ENCODE measurements at regions not wholly inside any gene's neighbourhood (a gene's known extent, or its start where the extent isn't known, plus 50 kb on each side); places are given as distances from the start of the nearest gene placed in this dataset.

DNA sequence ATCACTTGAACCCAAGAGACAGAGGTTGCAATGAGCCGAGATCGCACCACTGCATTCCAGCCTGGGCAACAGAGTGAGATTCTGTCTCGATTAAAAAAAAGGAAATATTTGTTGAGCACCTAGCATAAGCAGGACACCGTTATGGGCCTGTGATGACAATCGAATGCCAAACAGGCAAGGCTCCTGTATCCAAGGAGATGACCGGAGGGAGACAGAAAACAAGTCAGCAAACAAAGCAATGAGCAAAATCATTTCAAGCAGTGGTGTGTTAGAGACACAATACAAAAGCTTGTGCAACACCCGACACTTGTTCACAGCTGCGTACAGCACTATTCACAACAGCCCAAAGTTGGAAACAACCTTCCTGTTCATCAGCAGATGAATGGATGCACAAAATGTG is 87.1 kb upstream of the CPEB4 start:
- no peak for DNase-seq (ENCODE audit: low spot score)

DNA sequence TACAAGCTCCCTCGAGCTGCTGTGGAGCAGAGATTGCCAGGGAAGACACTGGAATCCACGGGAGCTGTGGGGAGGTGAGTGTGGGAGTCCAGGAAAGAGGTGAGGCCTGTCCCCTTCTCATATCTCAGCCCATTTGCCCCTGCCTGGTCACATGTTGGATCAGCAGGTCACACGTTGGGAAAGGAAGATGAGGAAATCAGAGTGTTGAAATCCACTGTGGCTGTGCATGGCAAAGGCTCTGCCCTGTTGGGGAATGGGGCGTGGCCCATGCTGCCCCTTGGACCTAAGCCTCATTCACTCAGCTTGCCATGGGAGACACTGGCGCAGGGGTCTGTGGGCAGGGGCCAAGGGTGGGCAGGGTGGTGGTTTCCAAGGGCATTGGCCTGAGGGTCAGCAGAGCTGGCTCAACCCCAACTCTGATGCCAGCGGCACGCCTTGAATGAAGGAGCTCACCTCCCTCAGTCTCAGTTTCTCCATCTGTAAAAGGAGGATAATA is 85.4 kb upstream of the CPEB4 start:
- DNase-seq (ENCODE audit: low spot score) = no peak

DNA sequence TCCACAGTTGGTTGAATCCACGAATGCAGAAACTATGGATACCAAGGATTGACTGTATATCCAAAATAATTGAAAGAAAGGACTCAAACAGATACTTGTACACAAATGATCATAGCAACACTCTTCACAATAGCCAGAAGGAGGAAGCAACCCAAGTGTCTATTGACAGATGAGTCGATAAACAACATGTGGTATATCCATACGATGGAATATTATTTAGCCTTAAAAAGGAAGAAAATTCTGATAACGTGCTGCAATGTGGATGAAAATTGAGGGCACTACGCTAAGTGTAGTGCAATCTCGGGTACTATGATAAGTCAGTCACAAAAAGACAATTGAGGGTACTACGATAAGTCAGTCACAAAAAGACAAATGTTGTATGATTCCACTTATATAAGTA is 83.6 kb upstream of the CPEB4 start:
- no peak for DNase-seq (ENCODE audit: low spot score)

DNA sequence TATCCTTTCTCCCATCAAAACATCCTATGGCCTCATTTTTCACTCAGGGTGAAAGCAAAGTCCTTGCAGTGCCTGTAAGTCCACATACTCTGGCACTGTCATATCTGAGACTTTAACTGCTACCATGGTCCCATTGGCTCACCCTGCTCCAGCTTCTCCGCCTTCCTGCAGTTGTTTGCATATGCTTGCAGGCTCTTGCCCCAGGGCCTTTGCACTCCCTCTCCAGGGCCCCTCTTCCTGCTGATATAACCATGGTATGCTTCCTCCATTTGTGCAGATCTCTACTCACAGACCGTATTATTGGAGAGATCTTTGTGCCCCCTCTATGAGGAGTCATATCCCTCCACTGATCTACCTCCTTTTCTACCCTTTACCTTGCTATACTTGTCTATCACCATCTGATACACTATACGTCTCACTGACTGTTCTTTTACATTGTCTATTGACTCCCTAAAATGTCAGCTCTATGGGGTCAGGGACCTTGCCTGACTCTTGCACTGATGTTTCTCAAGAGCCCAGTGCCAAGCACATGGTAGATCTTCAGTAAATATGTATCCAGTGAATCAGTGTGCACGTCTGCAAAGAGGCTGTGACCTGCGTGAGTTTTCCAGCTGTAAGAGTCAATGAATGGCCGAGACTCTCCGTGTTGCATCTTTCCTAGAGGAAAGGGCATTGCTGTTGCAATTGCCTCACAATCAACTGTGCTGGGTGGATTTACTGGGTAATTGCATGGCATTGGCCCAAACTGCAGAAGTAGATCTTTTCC is 81.7 kb upstream of the CPEB4 start:
- no peak for DNase-seq (ENCODE audit: low spot score)

DNA sequence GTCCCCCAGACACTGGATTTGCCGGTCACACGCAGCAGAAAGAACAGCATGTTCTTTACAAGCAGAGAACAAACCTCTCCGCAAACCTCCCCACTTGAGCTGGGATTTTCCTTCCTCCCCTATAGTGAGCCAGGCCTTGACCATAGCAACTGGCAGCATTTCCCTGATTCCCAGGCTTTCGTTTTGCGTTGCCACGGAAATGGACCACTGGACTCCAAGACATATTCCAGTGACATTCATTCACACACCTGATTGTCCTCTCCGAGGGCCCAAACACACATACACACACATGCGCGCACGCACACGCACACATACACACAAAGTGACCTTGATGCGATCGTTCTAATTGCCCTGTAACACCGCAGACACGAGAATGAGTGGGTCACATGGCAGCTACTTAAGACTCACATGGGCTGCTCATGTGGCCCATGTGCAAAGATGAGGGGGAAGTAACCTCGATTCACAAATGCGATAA is 80.9 kb upstream of the CPEB4 start:
- DNase-seq (ENCODE audit: low spot score) = no peak

DNA sequence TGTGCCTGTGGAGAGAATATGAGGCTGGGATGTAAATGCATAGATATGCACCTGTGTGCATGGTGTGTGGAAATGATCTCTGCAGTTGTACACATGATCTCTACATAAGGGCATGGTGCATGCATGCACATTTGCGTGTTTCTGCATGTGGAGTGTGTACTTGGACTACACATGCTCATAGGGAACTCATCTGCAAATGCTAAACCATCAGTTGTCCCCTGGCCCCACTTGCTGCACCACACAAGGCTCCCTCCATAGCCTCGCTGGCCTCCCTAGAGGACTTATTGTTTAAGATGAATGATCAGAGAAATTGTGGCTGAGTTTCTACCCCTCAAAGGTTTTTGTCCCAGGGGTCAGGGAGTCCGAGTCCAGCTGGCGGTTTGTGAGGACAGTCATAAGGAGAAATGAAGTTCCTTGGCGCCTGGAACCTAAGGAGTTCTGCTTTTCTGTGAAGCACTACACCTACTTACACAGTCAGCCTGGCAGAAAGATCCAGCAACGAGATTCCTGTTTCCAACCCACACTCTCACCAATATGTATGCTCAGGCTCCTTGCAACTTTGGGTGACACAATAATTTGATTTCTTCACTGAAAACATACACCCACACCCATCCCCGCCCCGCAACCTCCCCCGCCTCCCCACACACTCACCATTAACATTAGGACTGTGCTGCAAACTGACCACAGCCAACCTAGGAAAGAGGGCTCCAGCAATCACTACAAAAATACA is 79.9 kb upstream of the CPEB4 start:
- no peak for DNase-seq (ENCODE audit: low spot score)

DNA sequence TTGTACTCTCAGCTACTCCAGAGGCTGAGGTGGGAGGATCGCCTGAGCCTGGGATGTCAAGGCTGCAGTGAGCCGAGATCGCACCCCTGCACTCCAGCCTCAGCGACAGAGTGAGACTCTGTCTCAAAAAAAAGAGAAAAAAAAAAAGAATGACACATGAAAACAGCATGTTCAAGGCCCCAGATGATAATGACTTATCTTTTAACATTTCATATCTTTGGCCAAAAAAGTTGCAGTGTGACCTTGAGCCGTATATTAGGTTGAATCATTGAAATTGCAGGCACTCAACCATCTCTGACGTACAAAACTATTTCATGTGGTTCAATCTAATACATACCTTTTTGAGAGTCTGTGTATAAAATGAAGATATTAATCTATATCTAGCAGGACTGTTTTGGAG is 79.1 kb upstream of the CPEB4 start:
- DNase-seq (ENCODE audit: low spot score) = no peak

DNA sequence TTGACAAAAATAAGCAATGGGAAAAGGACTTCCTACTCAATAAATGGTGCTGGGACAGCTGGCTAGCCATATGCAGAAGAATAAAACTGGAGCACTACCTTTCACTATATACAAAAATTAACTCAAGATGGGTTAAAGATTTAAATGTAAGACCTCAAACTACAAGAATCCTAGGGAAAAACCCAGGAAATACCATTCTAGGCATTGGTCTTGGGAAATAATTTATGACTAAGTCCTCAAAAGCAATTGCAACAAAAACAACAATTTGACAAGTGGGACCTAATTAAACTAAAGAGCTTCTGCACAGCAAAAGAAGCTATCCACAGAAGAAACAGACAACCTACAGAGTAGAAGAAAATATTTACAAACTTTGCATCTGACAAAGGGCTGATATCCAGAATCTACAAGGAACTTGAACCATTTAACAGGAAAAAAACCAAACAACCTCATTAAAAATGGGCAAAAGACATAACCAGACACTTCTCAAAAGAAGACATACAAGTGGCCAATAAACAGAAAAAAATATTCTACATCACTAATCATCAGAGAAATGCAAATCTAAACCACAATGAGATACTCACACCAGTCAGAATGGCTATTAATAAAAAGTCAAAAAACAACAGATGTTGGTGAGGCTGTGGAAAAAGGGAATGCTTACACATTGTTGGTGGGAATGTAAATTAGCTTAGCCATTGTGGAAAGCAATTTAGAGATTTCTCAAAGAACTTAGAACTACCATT is 75.2 kb upstream of the CPEB4 start:
- DNase-seq (ENCODE audit: low spot score) = peak; percentile 68

DNA sequence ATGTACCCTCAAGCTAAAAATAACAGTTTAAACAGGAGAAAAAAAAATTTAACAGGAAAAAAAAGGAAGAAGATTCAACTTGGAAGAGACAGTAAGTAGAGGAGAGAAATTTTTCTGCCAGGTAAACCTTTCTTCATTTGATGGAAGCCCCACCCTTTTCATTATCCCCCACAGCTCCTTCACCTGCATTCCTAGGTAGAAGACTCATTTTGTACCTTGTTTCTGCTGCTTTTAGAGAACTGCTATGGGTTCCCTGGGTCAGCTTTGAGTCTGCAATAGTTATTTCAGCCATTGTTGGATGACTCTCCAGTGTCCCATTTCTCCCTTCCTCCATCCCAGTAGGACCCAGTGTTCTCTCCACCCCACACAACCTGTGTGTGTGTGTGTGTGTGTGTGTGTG is 74.1 kb upstream of the CPEB4 start:
- no peak for DNase-seq (ENCODE audit: low spot score)

DNA sequence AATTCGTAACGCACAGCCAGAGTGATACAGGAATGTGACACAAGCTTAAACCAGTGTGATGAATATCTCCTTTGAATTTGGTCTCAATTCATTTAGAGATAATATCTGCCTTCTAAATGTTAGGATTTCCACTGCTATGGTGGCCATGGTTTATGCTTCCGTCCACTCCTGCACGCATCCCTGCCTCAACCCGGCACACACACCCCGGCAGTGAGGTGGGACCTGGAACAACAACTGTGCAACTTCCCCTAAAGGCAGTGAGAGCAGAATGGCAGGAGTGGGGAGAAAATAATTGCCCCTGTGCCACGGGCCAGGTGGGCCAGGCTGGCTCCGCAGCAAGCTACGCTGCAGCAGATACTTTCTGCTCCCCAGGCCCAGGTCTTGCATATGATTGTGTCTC is 72.6 kb upstream of the CPEB4 start:
- DNase-seq (ENCODE audit: low spot score) = no peak

DNA sequence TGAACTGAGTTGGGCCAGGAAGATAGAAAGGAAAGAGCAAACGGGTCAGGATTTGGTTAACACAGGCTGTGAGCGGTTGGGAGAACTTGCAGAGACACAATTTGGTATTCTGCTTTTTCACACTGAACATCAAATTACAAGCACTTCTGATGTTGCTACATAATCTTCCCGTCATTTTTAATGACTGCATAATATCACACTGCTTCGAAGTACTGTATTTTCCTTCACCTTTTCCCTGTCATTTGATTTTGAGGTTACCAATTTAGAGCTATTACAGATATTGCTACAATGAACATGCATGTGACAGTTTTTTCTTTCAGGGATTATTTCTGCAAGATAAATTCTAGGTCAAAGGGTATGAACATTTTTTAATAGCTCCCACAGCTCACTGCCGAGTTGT is 71.4 kb upstream of the CPEB4 start:
- no peak for DNase-seq (ENCODE audit: low spot score)

DNA sequence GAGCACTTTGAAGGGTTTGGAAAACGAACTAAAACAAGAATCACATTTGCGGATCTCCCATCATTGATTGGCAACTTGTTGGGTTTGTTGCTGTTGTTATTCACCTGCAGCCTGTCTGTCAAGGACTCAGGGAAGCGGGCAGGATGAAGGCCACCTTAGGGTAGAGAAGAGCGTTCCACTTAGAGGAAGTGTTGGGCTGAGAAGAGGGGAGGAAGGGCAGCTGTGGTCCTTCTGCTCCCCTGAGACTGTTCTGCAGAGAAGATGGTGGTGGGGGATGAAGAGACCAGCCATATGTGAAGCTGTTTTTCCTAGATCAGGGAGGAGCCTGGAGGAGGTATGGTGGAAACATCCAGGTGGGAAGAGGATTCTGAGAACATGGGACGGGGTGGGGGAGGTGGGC is 70.6 kb upstream of the CPEB4 start:
- DNase-seq (ENCODE audit: low spot score) = peak; percentile 53

DNA sequence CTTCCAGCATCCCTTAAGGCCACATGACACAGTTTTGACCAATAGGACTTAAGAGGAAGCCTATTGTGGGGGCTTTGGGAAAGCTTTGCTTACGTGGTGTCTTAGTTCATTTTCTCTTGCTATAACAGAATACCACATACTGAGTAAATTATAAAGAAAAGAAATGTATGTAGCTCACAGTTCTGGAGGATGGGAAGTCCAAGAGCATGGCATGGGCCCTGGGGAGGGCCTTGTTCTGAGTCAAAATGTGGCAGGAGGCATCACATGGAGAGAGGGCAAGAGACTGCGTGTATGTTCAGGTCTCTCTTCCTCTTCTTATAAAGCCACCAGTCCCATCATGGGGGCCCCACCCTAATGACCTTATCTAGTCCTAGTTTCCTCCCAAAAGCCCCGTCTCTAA is 68.6 kb upstream of the CPEB4 start:
- peak; percentile 37 for DNase-seq (ENCODE audit: low spot score)

DNA sequence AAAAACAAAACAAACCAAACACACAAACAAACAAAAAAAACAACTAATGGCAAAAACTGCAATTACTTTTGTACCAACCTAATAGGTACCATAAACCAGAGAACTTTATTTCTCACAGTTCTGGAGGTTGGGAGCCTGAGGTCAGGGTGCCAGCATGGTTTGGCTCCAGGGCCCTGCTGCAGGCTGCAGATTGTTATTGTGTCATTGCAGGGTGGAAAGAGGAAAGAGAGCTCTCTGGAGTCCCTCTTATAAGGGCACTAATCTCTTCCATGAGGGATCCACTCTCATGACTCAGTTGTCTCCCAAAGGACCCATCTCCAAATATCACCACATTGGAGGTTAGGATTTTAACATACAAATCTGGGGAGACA is 64.9 kb upstream of the CPEB4 start:
- DNase-seq (ENCODE audit: low spot score) = peak; percentile 51

DNA sequence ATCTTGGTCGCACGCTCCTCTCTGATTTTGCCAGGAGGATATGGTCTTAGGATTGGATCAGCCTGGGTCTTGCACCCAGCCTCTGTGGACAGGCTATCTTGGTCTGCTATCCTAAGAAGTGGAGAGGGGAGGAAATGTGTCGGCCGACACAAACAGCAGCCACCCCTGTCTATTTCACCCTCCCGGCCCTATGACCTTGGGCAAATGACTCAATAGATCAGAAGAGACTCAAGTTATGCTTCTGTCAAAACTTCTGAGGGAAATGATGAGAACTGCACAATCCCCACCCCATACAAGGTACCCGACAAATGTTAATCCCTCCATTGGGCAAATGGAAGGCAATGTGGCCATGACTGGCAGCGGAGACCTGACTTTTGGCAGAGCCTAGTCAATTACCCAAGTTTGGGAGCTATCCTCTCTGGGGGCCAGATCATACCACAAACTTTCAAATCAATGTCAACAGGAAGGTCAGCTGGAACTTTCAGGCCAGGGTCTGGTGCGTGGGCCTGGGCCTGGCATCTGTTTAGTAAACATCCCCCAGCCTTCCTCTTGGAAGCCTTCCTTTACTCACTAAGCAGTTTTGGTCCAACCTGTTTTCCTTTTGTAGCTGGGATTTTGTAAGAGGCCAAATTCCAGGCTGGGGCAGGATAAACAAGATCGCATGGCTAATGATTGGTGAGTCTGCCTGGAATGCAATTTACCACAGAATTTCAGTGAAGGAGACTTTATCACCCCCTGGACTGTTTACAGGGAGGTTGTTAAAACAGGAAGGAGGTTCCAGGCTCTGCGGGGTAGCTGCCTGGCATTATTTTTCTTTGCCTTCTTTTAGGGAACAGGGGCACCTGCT is 64.2 kb upstream of the CPEB4 start:
- no peak for DNase-seq (ENCODE audit: low spot score)

DNA sequence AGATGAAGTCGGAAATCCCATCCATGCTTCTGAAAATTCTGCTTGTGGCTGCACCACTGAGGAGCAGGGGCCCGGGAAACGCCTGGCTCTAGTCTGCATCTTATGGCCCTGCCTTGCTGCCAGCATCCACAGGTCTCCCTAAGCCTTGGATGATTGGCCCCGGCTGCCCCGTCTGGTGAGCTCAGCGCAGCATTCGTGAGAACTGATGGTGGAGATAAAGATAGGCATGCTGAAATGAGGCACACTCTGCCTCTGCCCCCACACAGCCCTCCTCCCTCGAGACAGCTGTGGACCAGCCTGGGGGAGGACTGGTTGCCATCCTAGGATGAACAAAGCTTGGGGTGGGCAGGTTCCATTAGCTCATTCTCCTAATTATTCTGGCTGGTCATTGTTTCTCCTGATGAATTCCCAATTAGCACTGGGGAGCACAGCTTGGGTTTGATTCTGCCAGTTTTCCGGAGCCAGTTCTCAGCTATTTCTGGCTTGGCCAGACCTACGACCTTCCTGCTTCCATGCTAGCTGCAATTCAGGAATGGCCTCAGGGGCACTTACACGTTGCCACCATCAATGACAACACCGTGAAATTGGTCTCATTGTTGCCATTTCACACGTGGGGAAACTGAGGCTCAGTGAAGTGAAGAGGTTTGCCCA is 62.8 kb upstream of the CPEB4 start:
- DNase-seq (ENCODE audit: low spot score) = no peak

DNA sequence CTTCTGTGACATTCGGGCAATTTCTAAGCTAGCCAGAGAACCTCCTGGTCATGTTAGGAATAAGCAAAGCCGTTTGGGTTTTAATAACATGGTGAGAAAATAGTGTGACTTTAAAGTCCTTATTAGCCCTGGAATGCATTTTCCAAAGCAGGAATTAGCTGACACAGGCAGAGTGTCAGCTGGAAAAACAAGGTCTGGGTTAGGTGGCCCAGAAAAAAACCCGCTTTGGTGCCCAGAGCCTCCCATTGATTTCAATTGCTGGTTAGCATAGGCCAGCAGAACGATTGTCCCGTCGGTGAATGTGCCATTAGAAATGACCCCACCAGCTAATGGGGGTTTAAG is 62.1 kb upstream of the CPEB4 start:
- no peak for DNase-seq (ENCODE audit: low spot score)

DNA sequence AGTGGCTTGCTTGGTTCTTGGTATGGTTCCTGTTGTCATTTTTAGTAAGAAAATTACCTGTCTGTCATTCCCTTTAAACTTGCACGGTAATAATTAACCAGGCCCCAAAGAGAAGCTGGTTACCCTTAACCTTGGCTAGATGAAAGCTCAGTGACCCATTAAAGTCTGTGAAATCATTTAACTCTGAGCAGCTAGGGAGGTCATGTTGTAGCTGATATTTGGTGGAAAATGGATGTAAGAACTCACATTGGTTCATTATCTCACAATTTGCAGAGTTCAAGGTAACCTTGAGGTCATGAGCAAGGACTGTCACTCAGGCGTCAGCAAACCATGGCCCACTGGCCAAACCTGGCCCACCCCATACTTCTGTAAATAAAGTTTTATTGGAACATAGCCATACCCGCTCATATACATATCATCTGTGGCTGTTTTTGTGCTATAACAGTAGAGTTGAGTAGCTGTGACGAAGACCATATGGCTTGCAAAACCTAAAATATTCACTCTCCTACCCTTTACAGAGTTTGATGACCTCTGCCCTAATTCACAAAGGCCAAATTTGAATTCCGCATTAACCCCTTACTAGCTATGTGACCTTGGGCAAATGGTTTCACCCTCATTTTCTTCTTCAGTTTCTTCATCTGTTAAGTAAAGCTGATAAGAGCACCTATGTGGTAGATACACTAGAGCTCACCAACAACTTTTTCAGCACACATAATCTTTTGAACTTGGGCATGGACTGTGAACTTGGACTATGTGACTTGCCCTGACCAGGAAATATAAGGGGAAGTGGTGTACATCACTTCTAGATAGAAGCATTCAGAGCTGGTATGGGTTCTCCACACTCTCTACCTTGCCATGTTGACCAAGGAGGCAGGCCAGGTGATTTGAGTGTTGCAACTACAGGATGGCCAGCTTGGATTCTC is 61.5 kb upstream of the CPEB4 start:
- no peak for DNase-seq (ENCODE audit: low spot score)

DNA sequence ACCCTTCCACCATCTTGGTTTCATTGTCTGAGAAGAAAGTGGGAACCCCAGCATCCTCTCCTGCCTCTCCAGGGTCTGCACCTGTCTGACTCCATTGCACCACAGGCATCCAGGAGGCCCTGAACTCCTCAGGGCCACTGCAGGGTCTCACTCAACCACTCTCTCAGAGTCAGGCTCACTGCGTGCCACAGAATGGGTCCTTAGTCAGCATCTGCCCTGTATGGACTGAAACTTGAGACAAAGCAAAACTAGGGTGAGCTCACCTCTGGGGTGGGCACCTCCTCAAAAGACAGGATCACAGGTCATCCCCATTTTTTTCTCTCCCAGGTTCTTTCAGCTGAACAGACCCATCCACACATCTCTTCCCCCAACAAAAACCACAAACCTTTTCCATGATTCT is 59.2 kb upstream of the CPEB4 start:
- no peak for DNase-seq (ENCODE audit: low spot score)

DNA sequence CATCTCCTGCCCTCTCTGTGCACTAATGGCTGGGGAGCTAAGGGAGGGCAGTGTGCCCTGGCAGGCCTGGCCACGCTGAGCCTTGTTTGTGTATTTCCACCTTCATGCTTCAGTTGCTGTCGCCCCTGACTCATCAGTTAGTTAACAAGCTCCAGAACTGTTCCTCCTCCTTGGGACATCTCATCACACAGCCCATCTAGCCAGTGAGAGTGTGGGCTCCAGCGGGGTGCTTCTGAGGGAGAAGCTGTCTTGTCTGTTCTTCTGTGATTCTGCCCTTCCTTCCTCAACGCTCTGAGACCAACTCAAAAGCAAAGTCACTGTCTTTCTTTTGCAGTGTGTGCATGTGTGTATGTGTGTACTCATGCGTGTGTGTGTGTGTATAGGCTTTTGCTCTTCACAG is 58.3 kb upstream of the CPEB4 start:
- DNase-seq (ENCODE audit: low spot score) = peak; percentile 82

Data from NAMALWA (cell line).